A549 (cell line): ENCODE measurements at regions not wholly inside any gene's neighbourhood (a gene's known extent, or its start where the extent isn't known, plus 50 kb on each side); places are given as distances from the start of the nearest gene placed in this dataset.

ENCODE experiments used
- BHLHE40 ChIP-seq: IDR thresholded peaks from 2 replicates; pipeline ENCODE4 v1.6.1; 2012; ENCODE audit warnings: low read depth, low read length, inconsistent platforms
- CBX2 ChIP-seq: fragments of 200-600 bp; sonication (generic); IDR thresholded peaks from 2 replicates; pipeline ENCODE4 v1.6.1; 2016; ENCODE audit warnings: low read depth, mild to moderate bottlenecking, borderline replicate concordance
- CBX8 ChIP-seq: fragments of 200-600 bp; sonication (generic); IDR thresholded peaks from 2 replicates; pipeline ENCODE4 v1.6.1; 2016
- CEBPB ChIP-seq, 2 experiments: fragments of >200 bp in 1 of 2; sonication (Bioruptor Twin) in 1 of 2; formaldehyde crosslinking in 1 of 2; IDR thresholded peaks; 2 replicates each; pipeline ENCODE4 v1.6.1; 2012 to 2016
- CHD2 ChIP-seq: fragments of 150-350 bp; IDR thresholded peaks from 2 replicates; pipeline ENCODE4 v1.6.1; 2014; ENCODE audit warnings: low read length; ENCODE audit not compliant: partially characterized antibody
- CHD4 ChIP-seq: fragments of 200-600 bp; sonication (generic); IDR thresholded peaks from 2 replicates; pipeline ENCODE4 v1.6.1; 2016; ENCODE audit warnings: antibody characterized with exemption, mild to moderate bottlenecking, borderline replicate concordance
- EHF ChIP-seq: fragments of 250-450 bp; sonication (Bioruptor Pico); IDR thresholded peaks from 2 replicates; pipeline ENCODE4 v1.5.0; 2020; ENCODE audit warnings: mild to moderate bottlenecking
- EHMT2 ChIP-seq: fragments of 200-600 bp; sonication (generic); IDR thresholded peaks from 2 replicates; pipeline ENCODE4 v1.6.1; 2016; ENCODE audit warnings: antibody characterized with exemption, low read depth, mild to moderate bottlenecking, moderate library complexity
- FOSB ChIP-seq: fragments of 250-450 bp; sonication (Bioruptor Pico); IDR thresholded peaks from 2 replicates; pipeline ENCODE4 v1.5.0; 2020; ENCODE audit warnings: mild to moderate bottlenecking, moderate library complexity
- FOSL2 ChIP-seq, 2 experiments: fragments of 450-650 bp in 1 of 2; fragments of >200 bp in 1 of 2; sonication (Bioruptor Twin) in 1 of 2; formaldehyde crosslinking; IDR thresholded peaks; 2 replicates each; pipeline versions ENCODE4 v1.5.0 to v1.6.1; 2016 to 2020; ENCODE audit warnings: mild to moderate bottlenecking in 1 of 2, moderate library complexity in 1 of 2
- FOXS1 ChIP-seq: fragments of 250-450 bp; sonication (Bioruptor Pico); IDR thresholded peaks from 2 replicates; pipeline ENCODE4 v1.5.0; 2020; ENCODE audit warnings: mild to moderate bottlenecking, moderate library complexity
- HDAC2 ChIP-seq: fragments of 200-600 bp; sonication (generic); IDR thresholded peaks from 2 replicates; pipeline ENCODE4 v1.6.1; 2016
- HEYL ChIP-seq: fragments of 250-450 bp; sonication (Bioruptor Pico); IDR thresholded peaks from 2 replicates; pipeline ENCODE4 v1.8.0; 2021; ENCODE audit warnings: mild to moderate bottlenecking, moderate library complexity
- HOXA7 ChIP-seq: fragments of 250-450 bp; sonication (Bioruptor Pico); IDR thresholded peaks from 2 replicates; pipeline ENCODE4 v1.5.0; 2020; ENCODE audit warnings: mild to moderate bottlenecking, moderate library complexity
- HOXB5 ChIP-seq: fragments of 250-450 bp; sonication (Bioruptor Pico); IDR thresholded peaks from 2 replicates; pipeline ENCODE4 v1.5.0; 2020; ENCODE audit warnings: mild to moderate bottlenecking, moderate library complexity
- JUN ChIP-seq, 2 experiments: fragments of >200 bp; sonication (Bioruptor Twin); formaldehyde crosslinking; IDR thresholded peaks; 2 replicates in 1 of 2; 3 replicates in 1 of 2; pipeline ENCODE4 v1.6.1; 2016 to 2017
- KDM1A ChIP-seq: fragments of 200-600 bp; sonication (generic); IDR thresholded peaks from 2 replicates; pipeline ENCODE4 v1.6.1; 2016; ENCODE audit warnings: low read depth, mild to moderate bottlenecking
- MAZ ChIP-seq: fragments of 150-350 bp; IDR thresholded peaks from 2 replicates; pipeline ENCODE4 v1.6.1; 2014; ENCODE audit warnings: antibody characterized with exemption, low read depth, low read length, borderline replicate concordance
- NFE2L2 ChIP-seq: fragments of 150-350 bp; conservative IDR thresholded peaks from 2 replicates; pipeline ENCODE4 v1.6.1; 2014; ENCODE audit warnings: low read length
- NR3C1 ChIP-seq: fragments of >200 bp; sonication (Bioruptor Twin); formaldehyde crosslinking; IDR thresholded peaks from 3 replicates; pipeline ENCODE4 v1.6.1; 2017
- POLR2A ChIP-seq: IDR thresholded peaks from 2 replicates; pipeline ENCODE4 v1.6.1; 2012; ENCODE audit warnings: mild to moderate bottlenecking, low read length
- RAD21 ChIP-seq, 2 experiments: fragments of >200 bp in 1 of 2; sonication (Bioruptor Twin) in 1 of 2; formaldehyde crosslinking in 1 of 2; IDR thresholded peaks in 1 of 2; conservative IDR thresholded peaks in 1 of 2; 2 replicates in 1 of 2; 3 replicates in 1 of 2; pipeline ENCODE4 v1.6.1; 2012 to 2018; ENCODE audit warnings: inconsistent platforms in 1 of 2
- RCOR1 ChIP-seq: fragments of 150-350 bp; IDR thresholded peaks from 2 replicates; pipeline ENCODE4 v1.6.1; 2014; ENCODE audit warnings: antibody characterized with exemption, low read length, low read depth
- SMC3 ChIP-seq: fragments of >200 bp; sonication (Bioruptor Twin); formaldehyde crosslinking; IDR thresholded peaks from 3 replicates; pipeline ENCODE4 v1.6.1; 2018; ENCODE audit warnings: inconsistent platforms
- ZC3H11A ChIP-seq: fragments of 450-650 bp; IDR thresholded peaks from 2 replicates; pipeline ENCODE4 v1.6.1; 2014; ENCODE audit warnings: antibody characterized with exemption, mild to moderate bottlenecking
- ZNF302 ChIP-seq: fragments of 250-450 bp; sonication (Bioruptor Pico); IDR thresholded peaks from 2 replicates; pipeline ENCODE4 v1.9.0; 2021; ENCODE audit warnings: inconsistent platforms, mild to moderate bottlenecking, moderate library complexity
- ZSCAN20 ChIP-seq: fragments of 250-450 bp; sonication (Bioruptor Pico); IDR thresholded peaks from 2 replicates; pipeline ENCODE4 v1.8.0; 2022; ENCODE audit warnings: mild to moderate bottlenecking, moderate library complexity
- TF ChIP-seq, protein P1 (sequence below): fragments of 250-450 bp; sonication (Bioruptor Pico); IDR thresholded peaks from 2 replicates; pipeline ENCODE4 v1.5.0; 2020; ENCODE audit warnings: low read depth, mild to moderate bottlenecking, moderate library complexity
- TF ChIP-seq, protein P2 (sequence below): fragments of 200-600 bp; sonication (generic); IDR thresholded peaks from 2 replicates; pipeline ENCODE4 v1.6.1; 2016; ENCODE audit warnings: antibody characterized with exemption, mild to moderate bottlenecking, moderate library complexity
- TF ChIP-seq, protein P3 (sequence below): fragments of 450-650 bp; IDR thresholded peaks from 2 replicates; pipeline ENCODE4 v1.6.1; 2014; ENCODE audit warnings: antibody characterized with exemption
- TF ChIP-seq, protein P4 (sequence below): IDR thresholded peaks from 2 replicates; pipeline ENCODE4 v1.6.1; 2012; ENCODE audit warnings: low read depth, borderline replicate concordance
- TF ChIP-seq, protein P5 (sequence below): fragments of >200 bp; sonication (Bioruptor Twin); formaldehyde crosslinking; IDR thresholded peaks from 3 replicates; pipeline ENCODE4 v1.6.1; 2016
- TF ChIP-seq, protein P6 (sequence below): IDR thresholded peaks from 2 replicates; pipeline ENCODE4 v1.6.1; 2012
- TF ChIP-seq, protein P7 (sequence below): fragments of 150-350 bp; IDR thresholded peaks from 2 replicates; pipeline ENCODE4 v1.6.1; 2014; ENCODE audit warnings: low read depth, mild to moderate bottlenecking, low read length
- TF ChIP-seq, protein P8 (sequence below): fragments of >200 bp; sonication (Bioruptor Twin); formaldehyde crosslinking; IDR thresholded peaks from 2 replicates; pipeline ENCODE4 v1.6.1; 2016
- TF ChIP-seq, protein P9 (sequence below): IDR thresholded peaks from 2 replicates; pipeline ENCODE4 v1.6.1; 2012

DNA sequence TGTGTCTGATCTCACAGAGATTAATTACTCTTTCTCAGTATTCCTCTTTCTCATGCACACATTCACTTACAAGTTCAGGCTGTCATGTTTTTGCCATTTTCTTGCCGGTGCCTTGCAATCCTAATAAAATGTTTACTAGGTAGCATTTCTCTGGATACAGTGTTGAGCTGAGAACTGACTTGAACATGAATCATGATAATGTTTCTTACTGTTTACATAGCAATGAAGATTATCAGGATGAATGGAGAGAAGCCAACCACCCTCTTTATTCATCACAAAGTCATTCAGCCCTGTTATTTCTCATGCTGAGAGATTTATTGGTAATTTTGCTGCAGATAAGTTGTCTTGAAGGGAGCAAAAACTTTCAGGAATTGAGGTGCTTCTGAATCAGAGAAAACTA, 185.5 kb upstream of the ECI2 start (continued):
- TF ChIP-seq, protein P1, sequence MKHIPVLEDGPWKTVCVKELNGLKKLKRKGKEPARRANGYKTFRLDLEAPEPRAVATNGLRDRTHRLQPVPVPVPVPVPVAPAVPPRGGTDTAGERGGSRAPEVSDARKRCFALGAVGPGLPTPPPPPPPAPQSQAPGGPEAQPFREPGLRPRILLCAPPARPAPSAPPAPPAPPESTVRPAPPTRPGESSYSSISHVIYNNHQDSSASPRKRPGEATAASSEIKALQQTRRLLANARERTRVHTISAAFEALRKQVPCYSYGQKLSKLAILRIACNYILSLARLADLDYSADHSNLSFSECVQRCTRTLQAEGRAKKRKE (CRISPR knock-in tag), result no peak
- TF ChIP-seq, protein P2, sequence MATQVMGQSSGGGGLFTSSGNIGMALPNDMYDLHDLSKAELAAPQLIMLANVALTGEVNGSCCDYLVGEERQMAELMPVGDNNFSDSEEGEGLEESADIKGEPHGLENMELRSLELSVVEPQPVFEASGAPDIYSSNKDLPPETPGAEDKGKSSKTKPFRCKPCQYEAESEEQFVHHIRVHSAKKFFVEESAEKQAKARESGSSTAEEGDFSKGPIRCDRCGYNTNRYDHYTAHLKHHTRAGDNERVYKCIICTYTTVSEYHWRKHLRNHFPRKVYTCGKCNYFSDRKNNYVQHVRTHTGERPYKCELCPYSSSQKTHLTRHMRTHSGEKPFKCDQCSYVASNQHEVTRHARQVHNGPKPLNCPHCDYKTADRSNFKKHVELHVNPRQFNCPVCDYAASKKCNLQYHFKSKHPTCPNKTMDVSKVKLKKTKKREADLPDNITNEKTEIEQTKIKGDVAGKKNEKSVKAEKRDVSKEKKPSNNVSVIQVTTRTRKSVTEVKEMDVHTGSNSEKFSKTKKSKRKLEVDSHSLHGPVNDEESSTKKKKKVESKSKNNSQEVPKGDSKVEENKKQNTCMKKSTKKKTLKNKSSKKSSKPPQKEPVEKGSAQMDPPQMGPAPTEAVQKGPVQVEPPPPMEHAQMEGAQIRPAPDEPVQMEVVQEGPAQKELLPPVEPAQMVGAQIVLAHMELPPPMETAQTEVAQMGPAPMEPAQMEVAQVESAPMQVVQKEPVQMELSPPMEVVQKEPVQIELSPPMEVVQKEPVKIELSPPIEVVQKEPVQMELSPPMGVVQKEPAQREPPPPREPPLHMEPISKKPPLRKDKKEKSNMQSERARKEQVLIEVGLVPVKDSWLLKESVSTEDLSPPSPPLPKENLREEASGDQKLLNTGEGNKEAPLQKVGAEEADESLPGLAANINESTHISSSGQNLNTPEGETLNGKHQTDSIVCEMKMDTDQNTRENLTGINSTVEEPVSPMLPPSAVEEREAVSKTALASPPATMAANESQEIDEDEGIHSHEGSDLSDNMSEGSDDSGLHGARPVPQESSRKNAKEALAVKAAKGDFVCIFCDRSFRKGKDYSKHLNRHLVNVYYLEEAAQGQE, result no peak
- no peak for TF ChIP-seq CBX2
- TF ChIP-seq, protein P3, sequence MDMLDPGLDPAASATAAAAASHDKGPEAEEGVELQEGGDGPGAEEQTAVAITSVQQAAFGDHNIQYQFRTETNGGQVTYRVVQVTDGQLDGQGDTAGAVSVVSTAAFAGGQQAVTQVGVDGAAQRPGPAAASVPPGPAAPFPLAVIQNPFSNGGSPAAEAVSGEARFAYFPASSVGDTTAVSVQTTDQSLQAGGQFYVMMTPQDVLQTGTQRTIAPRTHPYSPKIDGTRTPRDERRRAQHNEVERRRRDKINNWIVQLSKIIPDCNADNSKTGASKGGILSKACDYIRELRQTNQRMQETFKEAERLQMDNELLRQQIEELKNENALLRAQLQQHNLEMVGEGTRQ, result no peak
- peak in 1 of 2 experiments; percentile 51; a peak in 1 of 4 replicates for TF ChIP-seq CEBPB (IDR thresholded peaks at IDR 0.05)
- TF ChIP-seq HOXA7 (CRISPR knock-in tag), result no peak
- TF ChIP-seq FOXS1 (CRISPR knock-in tag), result no peak
- TF ChIP-seq BHLHE40, result no peak
- TF ChIP-seq SMC3, result peak; percentile 29; the same call in 2 of the 3 replicates
- TF ChIP-seq, protein P4, sequence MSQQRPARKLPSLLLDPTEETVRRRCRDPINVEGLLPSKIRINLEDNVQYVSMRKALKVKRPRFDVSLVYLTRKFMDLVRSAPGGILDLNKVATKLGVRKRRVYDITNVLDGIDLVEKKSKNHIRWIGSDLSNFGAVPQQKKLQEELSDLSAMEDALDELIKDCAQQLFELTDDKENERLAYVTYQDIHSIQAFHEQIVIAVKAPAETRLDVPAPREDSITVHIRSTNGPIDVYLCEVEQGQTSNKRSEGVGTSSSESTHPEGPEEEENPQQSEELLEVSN, result no peak
- TF ChIP-seq, protein P5, sequence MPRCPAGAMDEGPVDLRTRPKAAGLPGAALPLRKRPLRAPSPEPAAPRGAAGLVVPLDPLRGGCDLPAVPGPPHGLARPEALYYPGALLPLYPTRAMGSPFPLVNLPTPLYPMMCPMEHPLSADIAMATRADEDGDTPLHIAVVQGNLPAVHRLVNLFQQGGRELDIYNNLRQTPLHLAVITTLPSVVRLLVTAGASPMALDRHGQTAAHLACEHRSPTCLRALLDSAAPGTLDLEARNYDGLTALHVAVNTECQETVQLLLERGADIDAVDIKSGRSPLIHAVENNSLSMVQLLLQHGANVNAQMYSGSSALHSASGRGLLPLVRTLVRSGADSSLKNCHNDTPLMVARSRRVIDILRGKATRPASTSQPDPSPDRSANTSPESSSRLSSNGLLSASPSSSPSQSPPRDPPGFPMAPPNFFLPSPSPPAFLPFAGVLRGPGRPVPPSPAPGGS, result no peak
- TF ChIP-seq JUN (IDR thresholded peaks at IDR 0.05), result peak in 1 of 2 experiments; percentile 36; a peak in 1 of 5 replicates
- TF ChIP-seq KDM1A, result no peak
- TF ChIP-seq HOXB5 (CRISPR knock-in tag), result no peak
- TF ChIP-seq NFE2L2, result no peak
- TF ChIP-seq RCOR1, result no peak
- no peak for TF ChIP-seq CHD4
- no peak for TF ChIP-seq CHD2
- TF ChIP-seq HDAC2, result no peak
- TF ChIP-seq RAD21 (conservative IDR thresholded peaks at IDR 0.05 in 1 of 2, IDR thresholded peaks at IDR 0.05 in 1 of 2), result peak; percentile 40; a peak in 4 of 5 replicates
- TF ChIP-seq, protein P6, sequence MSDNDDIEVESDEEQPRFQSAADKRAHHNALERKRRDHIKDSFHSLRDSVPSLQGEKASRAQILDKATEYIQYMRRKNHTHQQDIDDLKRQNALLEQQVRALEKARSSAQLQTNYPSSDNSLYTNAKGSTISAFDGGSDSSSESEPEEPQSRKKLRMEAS, result peak; percentile 53; the same call in 1 of the 2 replicates
- TF ChIP-seq EHF, result no peak
- TF ChIP-seq EHMT2, result no peak
- no peak for TF ChIP-seq NR3C1
- TF ChIP-seq, protein P7, sequence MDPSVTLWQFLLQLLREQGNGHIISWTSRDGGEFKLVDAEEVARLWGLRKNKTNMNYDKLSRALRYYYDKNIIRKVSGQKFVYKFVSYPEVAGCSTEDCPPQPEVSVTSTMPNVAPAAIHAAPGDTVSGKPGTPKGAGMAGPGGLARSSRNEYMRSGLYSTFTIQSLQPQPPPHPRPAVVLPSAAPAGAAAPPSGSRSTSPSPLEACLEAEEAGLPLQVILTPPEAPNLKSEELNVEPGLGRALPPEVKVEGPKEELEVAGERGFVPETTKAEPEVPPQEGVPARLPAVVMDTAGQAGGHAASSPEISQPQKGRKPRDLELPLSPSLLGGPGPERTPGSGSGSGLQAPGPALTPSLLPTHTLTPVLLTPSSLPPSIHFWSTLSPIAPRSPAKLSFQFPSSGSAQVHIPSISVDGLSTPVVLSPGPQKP, result no peak
- TF ChIP-seq POLR2A, result no peak
- TF ChIP-seq ZSCAN20, result no peak
- no peak for TF ChIP-seq ZNF302 (CRISPR knock-in tag)
- TF ChIP-seq, protein P8, sequence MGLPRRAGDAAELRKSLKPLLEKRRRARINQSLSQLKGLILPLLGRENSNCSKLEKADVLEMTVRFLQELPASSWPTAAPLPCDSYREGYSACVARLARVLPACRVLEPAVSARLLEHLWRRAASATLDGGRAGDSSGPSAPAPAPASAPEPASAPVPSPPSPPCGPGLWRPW, result no peak
- TF ChIP-seq ZC3H11A, result no peak
- TF ChIP-seq, protein P9, sequence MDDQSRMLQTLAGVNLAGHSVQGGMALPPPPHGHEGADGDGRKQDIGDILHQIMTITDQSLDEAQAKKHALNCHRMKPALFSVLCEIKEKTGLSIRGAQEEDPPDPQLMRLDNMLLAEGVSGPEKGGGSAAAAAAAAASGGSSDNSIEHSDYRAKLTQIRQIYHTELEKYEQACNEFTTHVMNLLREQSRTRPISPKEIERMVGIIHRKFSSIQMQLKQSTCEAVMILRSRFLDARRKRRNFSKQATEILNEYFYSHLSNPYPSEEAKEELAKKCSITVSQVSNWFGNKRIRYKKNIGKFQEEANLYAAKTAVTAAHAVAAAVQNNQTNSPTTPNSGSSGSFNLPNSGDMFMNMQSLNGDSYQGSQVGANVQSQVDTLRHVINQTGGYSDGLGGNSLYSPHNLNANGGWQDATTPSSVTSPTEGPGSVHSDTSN, result peak; percentile 51; the same call in 1 of the 2 replicates
- TF ChIP-seq HEYL, result no peak
- no peak for TF ChIP-seq FOSB (CRISPR knock-in tag)
- TF ChIP-seq CBX8, result no peak
- TF ChIP-seq FOSL2 (IDR thresholded peaks at IDR 0.05), result peak; percentile 76; the same call in 1 of the 2 replicates
- TF ChIP-seq FOSL2 (CRISPR knock-in tag; IDR thresholded peaks at IDR 0.05), result peak; percentile 88
- TF ChIP-seq MAZ, result no peak
